H9 (cell line): ENCODE measurements at regions not wholly inside any gene's neighbourhood (a gene's known extent, or its start where the extent isn't known, plus 50 kb on each side); places are given as distances from the start of the nearest gene placed in this dataset.

Experiments used
- DNase-seq: peaks from one replicate; pipeline ENCODE4 v3.0.0-alpha.2; 2017
- H2AFZ ChIP-seq: one replicate; pipeline ENCODE4 v1.6.1; 2013; ENCODE audit warnings: mild to moderate bottlenecking, low read length, control low read depth, moderate library complexity
- H2AK5ac ChIP-seq: 2 replicates; pipeline ENCODE4 v1.6.1; 2013; ENCODE audit warnings: low read length, control low read depth, mixed read lengths; ENCODE audit not compliant: insufficient read length
- H2BK120ac ChIP-seq: one replicate; pipeline ENCODE4 v1.6.1; 2013; ENCODE audit warnings: low read depth, mild to moderate bottlenecking, low read length, control low read depth, inconsistent platforms; ENCODE audit not compliant: poor library complexity, severe bottlenecking
- H2BK12ac ChIP-seq: 2 replicates; pipeline ENCODE4 v1.6.1; 2013; ENCODE audit warnings: low read length, control low read depth, mixed read lengths, low read depth; ENCODE audit not compliant: insufficient read length
- H2BK15ac ChIP-seq: 2 replicates; pipeline ENCODE4 v1.6.1; 2013; ENCODE audit warnings: low read depth, low read length, control low read depth
- H2BK20ac ChIP-seq: one replicate; pipeline ENCODE4 v1.6.1; 2013; ENCODE audit warnings: low read depth, mild to moderate bottlenecking, low read length, control low read depth, inconsistent platforms; ENCODE audit not compliant: poor library complexity, severe bottlenecking
- H2BK5ac ChIP-seq: 2 replicates; pipeline ENCODE4 v1.6.1; 2013; ENCODE audit warnings: low read length, control low read depth, mixed read lengths; ENCODE audit not compliant: insufficient read length
- H3K14ac ChIP-seq: 2 replicates; pipeline ENCODE4 v1.6.1; 2013; ENCODE audit warnings: low read length, control low read depth; ENCODE audit not compliant: insufficient read depth
- H3K18ac ChIP-seq: 2 replicates; pipeline ENCODE4 v1.6.1; 2013; ENCODE audit warnings: low read depth, mild to moderate bottlenecking, mixed read lengths, low read length, control low read depth; ENCODE audit not compliant: insufficient read length
- H3K23ac ChIP-seq: 2 replicates; pipeline ENCODE4 v1.6.1; 2013; ENCODE audit warnings: low read length, control low read depth, mixed read lengths, low read depth; ENCODE audit not compliant: insufficient read length
- H3K23me2 ChIP-seq: 2 replicates; pipeline ENCODE4 v1.6.1; 2013; ENCODE audit warnings: low read depth, mild to moderate bottlenecking, mixed read lengths, low read length, control low read depth; ENCODE audit not compliant: insufficient read length, poor library complexity, severe bottlenecking
- H3K27ac ChIP-seq: 2 replicates; pipeline ENCODE4 v1.5.1; 2013; ENCODE audit warnings: low read length, control low read depth, mixed read lengths, low read depth; ENCODE audit not compliant: insufficient read length
- H3K27me3 ChIP-seq: 2 replicates; pipeline ENCODE4 v1.6.1; 2013; ENCODE audit warnings: low read length, control low read depth, inconsistent platforms; ENCODE audit not compliant: insufficient read depth
- H3K4ac ChIP-seq: 2 replicates; pipeline ENCODE4 v1.6.1; 2013; ENCODE audit warnings: low read depth, mild to moderate bottlenecking, control low read depth, inconsistent platforms, low read length, moderate library complexity
- H3K4me1 ChIP-seq: 2 replicates; pipeline ENCODE4 v1.6.1; 2013; ENCODE audit warnings: low read length, control low read depth, inconsistent platforms; ENCODE audit not compliant: insufficient read depth
- H3K4me2 ChIP-seq: 2 replicates; pipeline ENCODE4 v1.6.1; 2013; ENCODE audit warnings: low read length, control low read depth, mixed read lengths; ENCODE audit not compliant: insufficient read length, insufficient read depth
- H3K56ac ChIP-seq: 2 replicates; pipeline ENCODE4 v1.6.1; 2013; ENCODE audit warnings: low read depth, mild to moderate bottlenecking, mixed read lengths, low read length, control low read depth; ENCODE audit not compliant: insufficient read length
- H3K79me1 ChIP-seq: 2 replicates; pipeline ENCODE4 v1.6.1; 2013; ENCODE audit warnings: low read depth, mild to moderate bottlenecking, moderate library complexity, low read length, control low read depth, inconsistent platforms; ENCODE audit not compliant: insufficient read depth, poor library complexity, severe bottlenecking
- H3K79me2 ChIP-seq: 2 replicates; pipeline ENCODE4 v1.6.1; 2013; ENCODE audit warnings: low read length, control low read depth, inconsistent platforms; ENCODE audit not compliant: insufficient read depth
- H3K9ac ChIP-seq: 2 replicates; pipeline ENCODE4 v1.6.1; 2013; ENCODE audit warnings: low read length, control low read depth, mixed read lengths; ENCODE audit not compliant: insufficient read length; ENCODE audit errors: extremely low read depth
- H3K9me3 ChIP-seq: one replicate; pipeline ENCODE4 v1.6.1; 2013; ENCODE audit warnings: low read depth, low read length, inconsistent platforms; ENCODE audit not compliant: control insufficient read depth
- H3T11ph ChIP-seq: one replicate; pipeline ENCODE4 v1.6.1; 2013; ENCODE audit warnings: mild to moderate bottlenecking, low read length, control low read depth, inconsistent platforms
- H4K20me1 ChIP-seq: one replicate; pipeline ENCODE4 v1.6.1; 2013; ENCODE audit not compliant: control insufficient read depth, insufficient read length, insufficient read depth
- H4K5ac ChIP-seq: 2 replicates; pipeline ENCODE4 v1.6.1; 2013; ENCODE audit warnings: low read depth, mild to moderate bottlenecking, mixed read lengths, low read length, control low read depth; ENCODE audit not compliant: insufficient read length
- H4K8ac ChIP-seq: replicated peaks from 2 replicates; pipeline ENCODE4 v1.6.1; 2013; ENCODE audit warnings: low read length, control low read depth, mixed read lengths, low read depth; ENCODE audit not compliant: insufficient read length
- H4K91ac ChIP-seq: 2 replicates; pipeline ENCODE4 v1.6.1; 2013; ENCODE audit warnings: low read depth, mild to moderate bottlenecking, moderate library complexity, mixed read lengths, low read length, control low read depth; ENCODE audit not compliant: insufficient read length
- H3K27ac Mint-ChIP-seq, 3 experiments: 2 replicates in 2 of 3; 3 replicates in 1 of 3; pipeline ENCODE4 v1.8.0; 2020 to 2021; ENCODE audit warnings: mixed read lengths in 3 of 3, mild to moderate bottlenecking in 1 of 3, moderate library complexity in 1 of 3
- H3K27me3 Mint-ChIP-seq: 2 replicates; pipeline ENCODE4 v1.8.0; 2021; ENCODE audit warnings: low read depth, mild to moderate bottlenecking, moderate library complexity, mixed read lengths
- H3K36me3 Mint-ChIP-seq, 3 experiments: 2 replicates in 2 of 3; 3 replicates in 1 of 3; pipeline ENCODE4 v1.8.0; 2020 to 2021; ENCODE audit warnings: low read depth in 3 of 3, mixed read lengths in 3 of 3; ENCODE audit not compliant: insufficient read depth in 1 of 3
- H3K4me1 Mint-ChIP-seq, 2 experiments: 2 replicates each; pipeline ENCODE4 v1.8.0; 2020; ENCODE audit warnings: mixed read lengths in 2 of 2
- H3K4me3 Mint-ChIP-seq, 2 experiments: 2 replicates in 1 of 2; 3 replicates in 1 of 2; pipeline ENCODE4 v1.8.0; 2020 to 2021; ENCODE audit warnings: mild to moderate bottlenecking in 2 of 2, mixed read lengths in 2 of 2, moderate library complexity in 1 of 2
- H3K9me3 Mint-ChIP-seq, 2 experiments: 2 replicates in 1 of 2; 3 replicates in 1 of 2; pipeline ENCODE4 v1.8.0; 2020; ENCODE audit warnings: mild to moderate bottlenecking in 2 of 2, mixed read lengths in 2 of 2, moderate library complexity in 1 of 2
- WGBS: extraction: QIAGEN DNeasy Blood & Tissue Kit; methylation state at CpG from one replicate; pipeline ENCODE4 v1.1.7; 2013; ENCODE audit warnings: missing lambda C conversion rate, low lambda C conversion rate, mixed read lengths; ENCODE audit not compliant: insufficient read length; ENCODE audit errors: extremely low coverage; 5-methylcytosine and 5-hydroxymethylcytosine counted together
- TF ChIP-seq, protein P1 (sequence below): fragments of 200-600 bp; sonication (generic); conservative IDR thresholded peaks from 3 replicates; pipeline ENCODE4 v1.8.0; 2021; ENCODE audit warnings: antibody characterized with exemption, mild to moderate bottlenecking

GRCh38 chr17:30716461-30717290, 107.8 kb downstream of the CRLF3 start:
- H3K9me3 Mint-ChIP-seq: no peaks in the 10 kb centered on the region

More at GRCh38 chr17:30716461-30717290, 107.8 kb downstream of the CRLF3 start:
- Mint-ChIP-seq H3K4me3 (peak overlapping the region in 1 of 2 experiments; percentile 53; a peak in 2 of 5 replicates), H3K27ac (peak overlapping the region in 2 of 3 experiments; percentile 33 to 74; a peak in 1 of 7 replicates), H3K4me1 (peaks cover 37 to 40% of the 10 kb centered on the region in 2 experiments), H3K36me3 (peaks cover 12 to 47% (median 47%) of the 10 kb centered on the region in 3 experiments), H3K27me3 (no peaks in the 10 kb centered on the region)
- no peak overlapping the region for H2BK12ac ChIP-seq
- no peaks in the 10 kb centered on the region for H3K27me3 ChIP-seq
- peaks cover 15% of the 10 kb centered on the region for H3K79me1 ChIP-seq
- H3K9ac ChIP-seq: no peak overlapping the region
- H3K4ac ChIP-seq: no peak overlapping the region
- H3K79me2 ChIP-seq: peaks cover 70% of the 10 kb centered on the region; the same call in 1 of the 2 replicates
- no peaks in the 10 kb centered on the region for H3K23me2 ChIP-seq
- no peak overlapping the region for H2BK120ac ChIP-seq
- no peak overlapping the region for H3T11ph ChIP-seq
- H4K8ac ChIP-seq: no peak overlapping the region
- no peak overlapping the region for H3K4me2 ChIP-seq
- H3K23ac ChIP-seq: no peak overlapping the region
- no peak overlapping the region for H2BK5ac ChIP-seq
- peak; percentile 56 for DNase-seq
- H4K91ac ChIP-seq: no peak overlapping the region
- H4K20me1 ChIP-seq: no peaks in the 10 kb centered on the region
- no peak overlapping the region for H3K27ac ChIP-seq
- H3K4me1 ChIP-seq: no peaks in the 10 kb centered on the region; the same call in 1 of the 2 replicates
- H2BK15ac ChIP-seq: no peak overlapping the region
- H3K14ac ChIP-seq: no peak overlapping the region; the same call in 1 of the 2 replicates
- H4K5ac ChIP-seq: no peak overlapping the region
- no peak overlapping the region for H2BK20ac ChIP-seq
- H3K56ac ChIP-seq: no peak overlapping the region
- no peak overlapping the region for H2AK5ac ChIP-seq
- TF ChIP-seq, protein P1, sequence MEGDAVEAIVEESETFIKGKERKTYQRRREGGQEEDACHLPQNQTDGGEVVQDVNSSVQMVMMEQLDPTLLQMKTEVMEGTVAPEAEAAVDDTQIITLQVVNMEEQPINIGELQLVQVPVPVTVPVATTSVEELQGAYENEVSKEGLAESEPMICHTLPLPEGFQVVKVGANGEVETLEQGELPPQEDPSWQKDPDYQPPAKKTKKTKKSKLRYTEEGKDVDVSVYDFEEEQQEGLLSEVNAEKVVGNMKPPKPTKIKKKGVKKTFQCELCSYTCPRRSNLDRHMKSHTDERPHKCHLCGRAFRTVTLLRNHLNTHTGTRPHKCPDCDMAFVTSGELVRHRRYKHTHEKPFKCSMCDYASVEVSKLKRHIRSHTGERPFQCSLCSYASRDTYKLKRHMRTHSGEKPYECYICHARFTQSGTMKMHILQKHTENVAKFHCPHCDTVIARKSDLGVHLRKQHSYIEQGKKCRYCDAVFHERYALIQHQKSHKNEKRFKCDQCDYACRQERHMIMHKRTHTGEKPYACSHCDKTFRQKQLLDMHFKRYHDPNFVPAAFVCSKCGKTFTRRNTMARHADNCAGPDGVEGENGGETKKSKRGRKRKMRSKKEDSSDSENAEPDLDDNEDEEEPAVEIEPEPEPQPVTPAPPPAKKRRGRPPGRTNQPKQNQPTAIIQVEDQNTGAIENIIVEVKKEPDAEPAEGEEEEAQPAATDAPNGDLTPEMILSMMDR: peak; percentile 50
- H3K18ac ChIP-seq: no peak overlapping the region
- H2AFZ ChIP-seq: no peak overlapping the region
- H3K9me3 ChIP-seq: no peaks in the 10 kb centered on the region
- no CpG with 5 or more reads among the region's 17 CpGs for WGBS
